GM23338 (cell line): ENCODE measurements at regions not wholly inside any gene's neighbourhood (a gene's known extent, or its start where the extent isn't known, plus 50 kb on each side); places are given as distances from the start of the nearest gene placed in this dataset.

Experiments used
- ATAC-seq: fragments of 200-7000 bp; cut with Tn5 transposase; 3 replicates; pipeline ENCODE4 v1.9.1; 2020
- DNase-seq: peaks from one replicate; pipeline ENCODE4 v3.0.0-alpha.2; 2015; ENCODE audit warnings: low spot score
- H2AFZ ChIP-seq: fragments of 200-600 bp; sonication (generic); 2 replicates; pipeline ENCODE4 v1.8.0; 2016; ENCODE audit warnings: antibody characterized with exemption, mild to moderate bottlenecking, moderate library complexity
- H3F3A ChIP-seq: fragments of 200-600 bp; sonication (generic); replicated peaks from 2 replicates; pipeline ENCODE4 v1.8.0; 2017; ENCODE audit warnings: antibody characterized with exemption, mixed run types, low read depth
- H3K27ac ChIP-seq: fragments of 200-600 bp; sonication (generic); 2 replicates; pipeline ENCODE4 v1.6.1; 2016; ENCODE audit warnings: low read depth
- H3K27me3 ChIP-seq: fragments of 200-600 bp; sonication (generic); 2 replicates; pipeline ENCODE4 v1.8.0; 2016; ENCODE audit warnings: mild to moderate bottlenecking, mixed run types, moderate library complexity; ENCODE audit not compliant: insufficient read depth
- H3K36me3 ChIP-seq: fragments of 200-600 bp; sonication (generic); 2 replicates; pipeline ENCODE4 v1.8.0; 2016; ENCODE audit warnings: mild to moderate bottlenecking; ENCODE audit not compliant: insufficient read depth
- H3K4me1 ChIP-seq: fragments of 200-600 bp; sonication (generic); 2 replicates; pipeline ENCODE4 v1.8.0; 2016; ENCODE audit warnings: mild to moderate bottlenecking, moderate library complexity; ENCODE audit not compliant: insufficient read depth
- H3K4me2 ChIP-seq: fragments of 200-600 bp; sonication (generic); 2 replicates; pipeline ENCODE4 v1.7.1; 2017; ENCODE audit warnings: mixed run types
- H3K4me3 ChIP-seq: fragments of 200-600 bp; sonication (generic); 2 replicates; pipeline ENCODE4 v1.6.1; 2016; ENCODE audit warnings: mixed run types
- H3K79me2 ChIP-seq: fragments of 200-600 bp; sonication (generic); replicated peaks from 2 replicates; pipeline ENCODE4 v1.8.0; 2017; ENCODE audit warnings: mild to moderate bottlenecking; ENCODE audit not compliant: insufficient read depth
- H3K9me2 ChIP-seq: fragments of 200-600 bp; sonication (generic); 2 replicates; pipeline ENCODE4 v1.8.0; 2017; ENCODE audit not compliant: insufficient read depth
- H4K20me1 ChIP-seq: fragments of 200-600 bp; sonication (generic); replicated peaks from 2 replicates; pipeline ENCODE4 v1.8.0; 2017; ENCODE audit warnings: mild to moderate bottlenecking; ENCODE audit not compliant: insufficient read depth
- H3K27ac Mint-ChIP-seq: 2 replicates; pipeline ENCODE4 v1.8.0; 2020; ENCODE audit warnings: inconsistent platforms, mild to moderate bottlenecking, moderate library complexity, mixed read lengths
- H3K27me3 Mint-ChIP-seq: 3 replicates; pipeline ENCODE4 v1.8.0; 2022; ENCODE audit warnings: low read depth, mild to moderate bottlenecking, moderate library complexity, mixed read lengths, inconsistent platforms; ENCODE audit not compliant: insufficient read depth, poor library complexity
- H3K36me3 Mint-ChIP-seq: 3 replicates; pipeline ENCODE4 v1.8.0; 2021; ENCODE audit warnings: low read depth, mild to moderate bottlenecking, inconsistent platforms, moderate library complexity, mixed read lengths
- H3K4me1 Mint-ChIP-seq: 3 replicates; pipeline ENCODE4 v1.8.0; 2020; ENCODE audit warnings: mild to moderate bottlenecking, inconsistent platforms, mixed read lengths
- H3K4me3 Mint-ChIP-seq: 3 replicates; pipeline ENCODE4 v1.8.0; 2021; ENCODE audit warnings: moderate library complexity, mild to moderate bottlenecking, inconsistent platforms, mixed read lengths
- H3K9me3 Mint-ChIP-seq: 3 replicates; pipeline ENCODE4 v1.8.0; 2020; ENCODE audit warnings: moderate library complexity, mild to moderate bottlenecking, inconsistent platforms, mixed read lengths
- CREB1 ChIP-seq: fragments of 250-450 bp; sonication (Bioruptor Pico); IDR thresholded peaks from 2 replicates; pipeline ENCODE4 v1.5.0; 2020; ENCODE audit warnings: low read depth, mild to moderate bottlenecking, moderate library complexity
- CTCF ChIP-seq, 2 experiments: fragments of 200-600 bp in 1 of 2; sonication (generic) in 1 of 2; conservative IDR thresholded peaks; 2 replicates each; pipeline versions ENCODE4 v1.5.1 to v1.6.1; 2016 to 2017; ENCODE audit warnings: antibody characterized with exemption in 2 of 2, low read depth in 2 of 2, mild to moderate bottlenecking in 2 of 2, moderate library complexity in 1 of 2
- ETS1 ChIP-seq: IDR thresholded peaks from 2 replicates; pipeline ENCODE4 v1.6.1; 2016; ENCODE audit warnings: antibody characterized with exemption
- EZH2 ChIP-seq: fragments of 200-600 bp; sonication (generic); IDR thresholded peaks from one replicate; pipeline ENCODE4 v1.8.0; 2017; ENCODE audit warnings: antibody characterized with exemption, mild to moderate bottlenecking, low read depth; ENCODE audit not compliant: unreplicated experiment
- EZH2phosphoT487 ChIP-seq: fragments of 200-600 bp; sonication (generic); IDR thresholded peaks from one replicate; pipeline ENCODE4 v1.8.1; 2018; ENCODE audit warnings: antibody characterized with exemption; ENCODE audit not compliant: unreplicated experiment
- NANOG ChIP-seq: IDR thresholded peaks from 2 replicates; pipeline ENCODE4 v1.6.1; 2016; ENCODE audit warnings: antibody characterized with exemption, borderline replicate concordance
- POLR2AphosphoS5 ChIP-seq: IDR thresholded peaks from 2 replicates; pipeline ENCODE4 v1.6.1; 2016; ENCODE audit warnings: antibody characterized with exemption, low read depth
- REST ChIP-seq: IDR thresholded peaks from one replicate; pipeline ENCODE4 v1.6.1; 2018; ENCODE audit warnings: antibody characterized with exemption; ENCODE audit not compliant: unreplicated experiment
- STAT1 ChIP-seq: IDR thresholded peaks from one replicate; pipeline ENCODE4 v1.6.1; 2016; ENCODE audit warnings: antibody characterized with exemption; ENCODE audit not compliant: unreplicated experiment
- ZNF114 ChIP-seq: fragments of 250-450 bp; sonication (Bioruptor Pico); IDR thresholded peaks from 2 replicates; pipeline ENCODE4 v1.5.0; 2020; ENCODE audit warnings: mild to moderate bottlenecking, moderate library complexity
- ZNF331 ChIP-seq: fragments of 250-450 bp; sonication (Bioruptor Pico); IDR thresholded peaks from 2 replicates; pipeline ENCODE4 v1.5.0; 2020; ENCODE audit warnings: low read depth, mild to moderate bottlenecking, moderate library complexity
- ZNF462 ChIP-seq: fragments of 250-450 bp; sonication (Bioruptor Pico); IDR thresholded peaks from 2 replicates; pipeline ENCODE4 v1.5.0; 2020; ENCODE audit warnings: mild to moderate bottlenecking, moderate library complexity

GRCh38 chr5:155919725-155920124, 407.2 kb upstream of the SGCD start (continued):
- no peak for TF ChIP-seq ETS1

- Mint-ChIP-seq H3K27me3 (peaks cover 4% of the 10 kb centered on the region), H3K36me3 (no peaks in the 10 kb centered on the region), H3K27ac (no peak overlapping the region), H3K4me1 (peaks cover 16% of the 10 kb centered on the region), H3K9me3 (no peaks in the 10 kb centered on the region), H3K4me3 (no peak overlapping the region)
- Histone ChIP-seq H3K27me3 (no peaks in the 10 kb centered on the region), H3F3A (no peaks in the 10 kb centered on the region), H3K4me3 (no peak overlapping the region), H2AFZ (no peak overlapping the region), H3K9me2 (no peaks in the 10 kb centered on the region; the same call in none of the 2 replicates), H3K27ac (no peak overlapping the region), H3K79me2 (no peaks in the 10 kb centered on the region), H3K4me1 (peaks cover 12% of the 10 kb centered on the region), H4K20me1 (no peaks in the 10 kb centered on the region), H3K4me2 (no peak overlapping the region), H3K36me3 (no peaks in the 10 kb centered on the region)
- DNase-seq (no peak), ATAC-seq (no peak)
- no peak for TF ChIP-seq CTCF (conservative IDR thresholded peaks at IDR 0.05; ENCODE audit: low read depth in 2 of 2)
- TF ChIP-seq CREB1 (CRISPR knock-in tag): no peak
- TF ChIP-seq ETS1: no peak
- no peak for TF ChIP-seq EZH2phosphoT487
- TF ChIP-seq POLR2AphosphoS5: no peak
- TF ChIP-seq STAT1: no peak
- no peak for TF ChIP-seq ZNF462 (CRISPR knock-in tag)
- no peak for TF ChIP-seq EZH2
- no peak for TF ChIP-seq NANOG
- no peak for TF ChIP-seq ZNF331 (CRISPR knock-in tag)
- no peak for TF ChIP-seq REST
- no peak for TF ChIP-seq ZNF114 (CRISPR knock-in tag)
Observed at GRCh38 chr5:155921621-155922020, 405.3 kb upstream of the SGCD start.
